Vagina (tissue), 2 donors: ENCODE measurements at regions not wholly inside any gene's neighbourhood (a gene's known extent, or its start where the extent isn't known, plus 50 kb on each side); places are given as distances from the start of the nearest gene placed in this dataset.

Source experiments
- CTCF ChIP-seq, 3 experiments: fragments of 450-650 bp in 2 of 3; fragments of 200-600 bp in 1 of 3; sonication (generic) in 1 of 3; IDR thresholded peaks; one replicate each; pipeline ENCODE4 v1.5.1; 2017 to 2019; ENCODE audit warnings: antibody characterized with exemption in 3 of 3, mild to moderate bottlenecking in 2 of 3, moderate library complexity in 2 of 3
- POLR2A ChIP-seq, 2 donors: fragments of 450-650 bp; IDR thresholded peaks; one replicate each; pipeline ENCODE4 v1.6.1; 2017; ENCODE audit warnings: antibody characterized with exemption in 2 of 2, mild to moderate bottlenecking in 2 of 2, moderate library complexity in 2 of 2

- TF ChIP-seq CTCF (IDR thresholded peaks at IDR 0.05), result no peak
- no peak for TF ChIP-seq POLR2A (IDR thresholded peaks at IDR 0.05)
These were observed 54.3 kb upstream of the ROBO2 start for GRCh38 chr3:76985645-76986044.
